ENCODE measurements at regions not wholly inside any gene's neighbourhood (a gene's known extent, or its start where the extent isn't known, plus 50 kb on each side); places are given as distances from the start of the nearest gene placed in this dataset.

DNA sequence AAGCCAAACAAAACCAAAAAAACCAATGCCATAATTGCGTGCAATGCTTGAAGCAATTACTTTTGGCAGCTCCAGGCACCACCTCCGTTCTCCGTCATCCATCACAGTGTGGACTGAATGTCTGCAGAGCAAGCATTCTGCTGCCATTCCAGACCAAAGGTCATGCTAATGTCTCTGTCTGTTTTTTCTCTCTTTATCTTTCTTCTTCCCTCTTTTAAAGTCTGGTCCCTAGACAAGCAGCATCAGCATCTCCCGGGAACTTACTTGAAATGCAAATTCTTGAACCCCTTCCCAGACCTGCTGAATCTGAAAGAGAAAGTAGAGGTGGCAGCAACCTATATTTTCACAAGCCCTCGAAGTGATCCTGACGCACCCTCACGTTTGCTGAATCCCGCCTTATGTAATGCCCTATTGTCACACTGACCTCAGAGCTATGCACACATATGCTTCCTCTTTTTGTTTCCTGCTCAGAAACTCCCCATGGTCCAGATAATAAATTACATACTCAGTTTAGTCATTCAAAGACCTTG is 297.3 kb upstream of the PROK2 start:
- Histone ChIP-seq H3K4me1 (peaks cover 5% of the 10 kb centered on the region), H3K27me3 (ENCODE audit: low read depth) (no peaks in the 10 kb centered on the region), H3K27ac (replicated peaks) (no peak overlapping the region), H3K36me3 (no peaks in the 10 kb centered on the region), H3K4me3 (no peak overlapping the region), H3K9me3 (replicated peaks) (no peaks in the 10 kb centered on the region)
- intact Hi-C loops (cut with micrococcal nuclease), result no loop called here
- TF ChIP-seq, protein P1, sequence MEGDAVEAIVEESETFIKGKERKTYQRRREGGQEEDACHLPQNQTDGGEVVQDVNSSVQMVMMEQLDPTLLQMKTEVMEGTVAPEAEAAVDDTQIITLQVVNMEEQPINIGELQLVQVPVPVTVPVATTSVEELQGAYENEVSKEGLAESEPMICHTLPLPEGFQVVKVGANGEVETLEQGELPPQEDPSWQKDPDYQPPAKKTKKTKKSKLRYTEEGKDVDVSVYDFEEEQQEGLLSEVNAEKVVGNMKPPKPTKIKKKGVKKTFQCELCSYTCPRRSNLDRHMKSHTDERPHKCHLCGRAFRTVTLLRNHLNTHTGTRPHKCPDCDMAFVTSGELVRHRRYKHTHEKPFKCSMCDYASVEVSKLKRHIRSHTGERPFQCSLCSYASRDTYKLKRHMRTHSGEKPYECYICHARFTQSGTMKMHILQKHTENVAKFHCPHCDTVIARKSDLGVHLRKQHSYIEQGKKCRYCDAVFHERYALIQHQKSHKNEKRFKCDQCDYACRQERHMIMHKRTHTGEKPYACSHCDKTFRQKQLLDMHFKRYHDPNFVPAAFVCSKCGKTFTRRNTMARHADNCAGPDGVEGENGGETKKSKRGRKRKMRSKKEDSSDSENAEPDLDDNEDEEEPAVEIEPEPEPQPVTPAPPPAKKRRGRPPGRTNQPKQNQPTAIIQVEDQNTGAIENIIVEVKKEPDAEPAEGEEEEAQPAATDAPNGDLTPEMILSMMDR (IDR thresholded peaks at IDR 0.05; ENCODE audit: borderline replicate concordance), result no peak
- DNase-seq, result no peak

DNA sequence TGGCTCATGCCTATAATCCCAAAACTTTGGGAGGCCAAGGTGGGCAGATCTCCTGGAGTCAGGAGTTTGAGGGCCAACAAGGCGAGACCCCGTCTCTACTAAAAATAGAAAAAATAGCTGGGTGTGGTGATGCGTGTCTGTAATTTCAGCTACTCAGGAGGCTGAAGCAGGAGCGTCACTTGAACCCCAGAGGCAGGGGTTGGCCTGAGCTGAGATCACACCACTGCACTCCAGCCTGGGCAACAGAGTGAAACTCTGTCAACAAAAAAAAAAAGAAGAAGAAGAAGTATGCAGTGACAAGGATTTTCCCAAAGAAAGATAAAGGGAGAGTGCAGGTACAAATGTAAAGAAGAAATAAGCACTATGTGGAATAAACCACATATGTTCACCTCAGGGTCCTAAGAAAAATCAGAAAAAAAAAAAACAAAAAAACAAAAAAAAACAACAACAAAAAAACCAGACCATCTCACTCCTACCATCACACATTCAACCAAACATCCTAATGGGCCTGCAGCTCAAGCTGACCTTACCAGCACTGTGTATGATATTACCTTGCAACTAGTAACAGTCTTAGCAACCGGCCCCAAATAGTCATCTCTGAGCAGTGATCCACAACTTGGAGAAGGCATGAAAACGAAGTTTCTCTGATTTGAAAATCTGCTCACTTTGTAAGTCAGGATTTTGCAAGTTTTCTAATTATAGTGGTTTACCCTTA is 296.7 kb upstream of the PROK2 start:
- intact Hi-C loops (cut with micrococcal nuclease), result no loop called here
- no peak for DNase-seq
- Histone ChIP-seq H3K36me3 (no peaks in the 10 kb centered on the region), H3K4me3 (no peak overlapping the region), H3K9me3 (replicated peaks) (peaks cover 4% of the 10 kb centered on the region), H3K27ac (replicated peaks) (no peak overlapping the region), H3K4me1 (peaks cover 5% of the 10 kb centered on the region), H3K27me3 (ENCODE audit: low read depth) (no peaks in the 10 kb centered on the region)
- TF ChIP-seq, protein P1 (IDR thresholded peaks at IDR 0.05; ENCODE audit: borderline replicate concordance), result no peak

DNA sequence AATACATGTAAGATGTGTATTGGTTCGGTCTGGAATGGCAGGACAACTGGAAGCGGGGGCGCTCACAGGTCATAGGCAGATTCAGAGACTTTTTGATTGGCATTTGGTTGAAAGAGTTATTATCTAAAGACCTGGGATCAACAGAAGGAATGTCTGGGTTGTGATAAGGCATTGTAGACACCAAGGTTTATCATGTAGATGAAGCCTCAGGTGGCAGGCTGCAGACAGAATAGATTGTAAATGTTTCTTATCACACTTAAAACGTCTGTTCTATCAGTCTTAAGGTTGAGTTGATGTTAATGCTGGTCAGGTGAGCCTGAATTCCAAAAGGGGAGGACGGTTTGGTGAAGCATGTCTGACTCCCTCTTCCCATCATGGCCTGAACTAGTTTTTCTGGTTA is 295.9 kb upstream of the PROK2 start:
- Histone ChIP-seq H3K4me3 (no peak overlapping the region), H3K27ac (replicated peaks) (no peak overlapping the region), H3K9me3 (replicated peaks) (peaks cover 13% of the 10 kb centered on the region), H3K36me3 (no peaks in the 10 kb centered on the region), H3K4me1 (peaks cover 5% of the 10 kb centered on the region), H3K27me3 (ENCODE audit: low read depth) (no peaks in the 10 kb centered on the region)
- no peak for DNase-seq
- TF ChIP-seq, protein P1 (IDR thresholded peaks at IDR 0.05; ENCODE audit: borderline replicate concordance), result no peak
- intact Hi-C loops (cut with micrococcal nuclease), result no loop called here

DNA sequence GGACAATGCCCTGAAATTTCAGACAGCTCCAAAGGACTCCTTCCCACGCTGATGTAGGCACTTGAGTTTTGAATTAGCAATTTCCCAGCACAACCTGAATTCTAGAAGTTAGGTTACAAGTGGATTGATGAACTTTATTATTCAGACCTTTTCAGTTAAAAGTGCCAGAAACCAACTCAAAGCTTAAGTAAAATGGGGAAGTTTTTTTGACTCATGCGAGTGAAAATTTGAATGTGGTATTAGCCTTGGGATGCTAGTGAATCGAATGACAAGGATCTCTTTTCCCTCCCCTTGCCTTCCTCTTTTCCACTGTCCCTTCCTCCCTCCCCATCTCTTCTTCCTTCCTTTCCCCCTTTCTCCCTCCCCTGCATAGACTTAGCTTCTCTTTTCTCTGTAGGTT is 295.1 kb upstream of the PROK2 start:
- H3K4me3 ChIP-seq, result no peak overlapping the region
- peaks cover 5% of the 10 kb centered on the region for H3K4me1 ChIP-seq
- H3K27ac ChIP-seq (replicated peaks), result no peak overlapping the region
- H3K9me3 ChIP-seq (replicated peaks), result peaks cover 20% of the 10 kb centered on the region
- intact Hi-C loops (cut with micrococcal nuclease), result no loop called here
- no peaks in the 10 kb centered on the region for H3K27me3 ChIP-seq (ENCODE audit: low read depth)
- no peak for DNase-seq
- no peaks in the 10 kb centered on the region for H3K36me3 ChIP-seq
- TF ChIP-seq, protein P1 (IDR thresholded peaks at IDR 0.05; ENCODE audit: borderline replicate concordance), result no peak

DNA sequence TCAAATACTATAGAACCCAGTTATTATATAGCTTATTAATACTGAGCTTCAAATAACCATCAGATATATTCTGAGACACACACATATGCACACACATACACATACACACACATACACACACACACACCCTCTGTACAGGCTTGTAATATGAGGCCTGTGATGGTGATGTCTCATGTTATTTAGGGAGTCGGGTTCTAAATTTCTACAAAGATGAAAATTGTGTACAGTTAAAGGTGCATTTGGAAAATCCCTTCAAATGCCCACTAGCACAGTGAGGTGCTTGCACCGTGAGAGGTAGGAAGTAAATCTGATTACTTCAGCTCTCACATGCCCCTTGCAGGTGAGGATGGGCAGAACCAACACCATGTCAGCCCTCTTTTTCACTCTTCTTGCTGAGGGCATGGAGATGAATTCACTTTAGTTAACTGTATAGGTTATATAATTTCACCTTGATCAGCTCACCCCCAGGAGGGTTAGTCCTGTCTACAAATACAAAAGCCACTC is 294.5 kb upstream of the PROK2 start:
- intact Hi-C loops (cut with micrococcal nuclease), result no loop called here
- no peak for DNase-seq
- H3K27me3 ChIP-seq (ENCODE audit: low read depth), result no peaks in the 10 kb centered on the region
- no peaks in the 10 kb centered on the region for H3K36me3 ChIP-seq
- H3K4me1 ChIP-seq, result peaks cover 5% of the 10 kb centered on the region
- H3K4me3 ChIP-seq, result no peak overlapping the region
- H3K27ac ChIP-seq (replicated peaks), result no peak overlapping the region
- TF ChIP-seq, protein P1 (IDR thresholded peaks at IDR 0.05; ENCODE audit: borderline replicate concordance), result no peak
- H3K9me3 ChIP-seq (replicated peaks), result peaks cover 24% of the 10 kb centered on the region
